ENCODE measurements at regions not wholly inside any gene's neighbourhood (a gene's known extent, or its start where the extent isn't known, plus 50 kb on each side); places are given as distances from the start of the nearest gene placed in this dataset.

GRCh38 chr10:43765516-43765915, 116.8 kb upstream of the ZNF32 start:
- Histone ChIP-seq H3K27ac (ENCODE audit: low read depth in 2 of 2, low read length in 1 of 2) (no peak overlapping the region), H3K9me3 (0 out of 2 replicates have a peak, but pooled peaks cover 3% of the 10 kb centered on the region), H4K20me1 (ENCODE audit: insufficient read depth) (no peaks in the 10 kb centered on the region), H3K4me3 (ENCODE audit: low read depth in 2 of 2, low read length in 1 of 2) (no peak overlapping the region), H3K4me2 (no peak overlapping the region), H3K9ac (no peak overlapping the region), H3K27me3 (ENCODE audit: insufficient read depth) (no peaks in the 10 kb centered on the region), H3K9me2 (no peaks in the 10 kb centered on the region), H2AFZ (ENCODE audit: low read depth) (no peak overlapping the region), H3F3A (replicated peaks; ENCODE audit: insufficient read depth) (no peaks in the 10 kb centered on the region), H3K36me3 (replicated peaks in 1 of 2; ENCODE audit: control insufficient read depth in 1 of 2, insufficient read depth in 2 of 2, low read length in 1 of 2) (no peaks in the 10 kb centered on the region), H3K4me1 (ENCODE audit: control insufficient read depth in 1 of 2, insufficient read depth in 2 of 2, low read depth in 1 of 2, low read length in 1 of 2) (no peaks in the 10 kb centered on the region), H3K79me2 (ENCODE audit: insufficient read depth) (no peaks in the 10 kb centered on the region)
- WGBS (ENCODE audit: low lambda C conversion rate) = 21% methylated on average over 2 of the region's 2 CpGs
- no peak for DNase-seq
- TF ChIP-seq ZBTB33 (IDR thresholded peaks at IDR 0.05; ENCODE audit: borderline replicate concordance, low read depth) (no peak), NRF1 (IDR thresholded peaks at IDR 0.05; ENCODE audit: low read depth, low read length) (no peak), SIN3A (IDR thresholded peaks at IDR 0.05; ENCODE audit: borderline replicate concordance, low read depth, low read length) (no peak), SMC3 (IDR thresholded peaks at IDR 0.05; ENCODE audit: low read depth, low read length) (no peak), USF1 (IDR thresholded peaks at IDR 0.05; ENCODE audit: borderline replicate concordance, low read depth) (no peak), RCOR1 (IDR thresholded peaks at IDR 0.05; ENCODE audit: low read length) (no peak), FOXJ3 (CRISPR knock-in tag; IDR thresholded peaks at IDR 0.05) (no peak), GABPA (IDR thresholded peaks at IDR 0.05; ENCODE audit: low read depth) (no peak), FOSL2 (IDR thresholded peaks at IDR 0.05; ENCODE audit: borderline replicate concordance, low read depth) (no peak)
- ChIA-PET CTCF (no interaction called here), POLR2A (no interaction called here)

- TF ChIP-seq MEF2A (IDR thresholded peaks at IDR 0.05; ENCODE audit: borderline replicate concordance, low read depth) (no peak), PBX3 (IDR thresholded peaks at IDR 0.05) (no peak), SMC3 (IDR thresholded peaks at IDR 0.05; ENCODE audit: low read depth, low read length) (no peak), SIN3A (IDR thresholded peaks at IDR 0.05; ENCODE audit: borderline replicate concordance, low read depth, low read length) (no peak), TEAD4 (IDR thresholded peaks at IDR 0.05; ENCODE audit: borderline replicate concordance, insufficient read depth) (no peak), POLR2AphosphoS5 (IDR thresholded peaks at IDR 0.05; ENCODE audit: low read depth, low read length) (no peak), RAD21 (IDR thresholded peaks at IDR 0.05; ENCODE audit: low read length) (no peak), RFX5 (IDR thresholded peaks at IDR 0.05; ENCODE audit: low read length) (no peak), YY1 (IDR thresholded peaks at IDR 0.05; ENCODE audit: low read depth) (no peak), MXI1 (IDR thresholded peaks at IDR 0.05; ENCODE audit: low read depth, low read length) (no peak), JUND (IDR thresholded peaks at IDR 0.05) (no peak)
- 0 out of 2 replicates have a peak, but pooled peaks cover 3% of the 10 kb centered on the region for H3K9me3 ChIP-seq
- no peaks in the 10 kb centered on the region for H3K9me2 ChIP-seq
- H3K27ac ChIP-seq (ENCODE audit: low read depth in 2 of 2, low read length in 1 of 2) = no peak overlapping the region
- ChIA-PET CTCF (no interaction called here), POLR2A (no interaction called here)
- no peak overlapping the region for H3K9ac ChIP-seq
- H3K4me3 ChIP-seq (ENCODE audit: low read depth in 2 of 2, low read length in 1 of 2) = no peak overlapping the region
- no peak overlapping the region for H3K4me2 ChIP-seq
- no peak overlapping the region for H2AFZ ChIP-seq (ENCODE audit: low read depth)
- H3K36me3 ChIP-seq (replicated peaks in 1 of 2; ENCODE audit: control insufficient read depth in 1 of 2, insufficient read depth in 2 of 2, low read length in 1 of 2) = no peaks in the 10 kb centered on the region
- no peaks in the 10 kb centered on the region for H3K79me2 ChIP-seq (ENCODE audit: insufficient read depth)
- no peak for DNase-seq
- H3F3A ChIP-seq (replicated peaks; ENCODE audit: insufficient read depth) = no peaks in the 10 kb centered on the region
- no peaks in the 10 kb centered on the region for H3K4me1 ChIP-seq (ENCODE audit: control insufficient read depth in 1 of 2, insufficient read depth in 2 of 2, low read depth in 1 of 2, low read length in 1 of 2)
- no peaks in the 10 kb centered on the region for H3K27me3 ChIP-seq (ENCODE audit: insufficient read depth)
- H4K20me1 ChIP-seq (ENCODE audit: insufficient read depth) = no peaks in the 10 kb centered on the region
Measured at GRCh38 chr10:43763846-43764245, 115.2 kb upstream of the ZNF32 start.
